H1 (cell line): ENCODE measurements at regions not wholly inside any gene's neighbourhood (a gene's known extent, or its start where the extent isn't known, plus 50 kb on each side); places are given as distances from the start of the nearest gene placed in this dataset.
A peak's percentile ranks its signal among the peaks of the same experiment; 100 is the strongest.

Source experiments
- CTCF ChIA-PET: fragments of 300-600 bp; sonication (Branson Sonifier 250); formaldehyde crosslinking; loops from one replicate; lab custom pipeline; 2021; ENCODE audit not compliant: partially characterized antibody; lab: Charles Lee
- POLR2A ChIA-PET: fragments of 300-600 bp; sonication (Branson Sonifier 250); formaldehyde crosslinking; loops from one replicate; lab custom pipeline; 2021; ENCODE audit warnings: inconsistent platforms; ENCODE audit not compliant: partially characterized antibody; lab: Charles Lee
- DNase-seq, 2 experiments: peaks; one replicate each; pipeline versions ENCODE4 v3.0.0 to v3.0.0-alpha.2; 2010 to 2022; ENCODE audit warnings: low spot score in 2 of 2, low read depth in 1 of 2, mixed read lengths in 1 of 2
- FAIRE-seq: peaks from 2 replicates; lab custom pipeline; 2011; peaks lifted over from hg19 to GRCh38; lab: Jason Lieb, UNC
- H2AFZ ChIP-seq: 2 replicates; pipeline ENCODE4 v1.8.1; 2012; ENCODE audit warnings: low read length, inconsistent platforms
- H2AK5ac ChIP-seq: 2 replicates; pipeline ENCODE4 v1.6.1; 2013; ENCODE audit warnings: low read depth, low read length
- H2BK120ac ChIP-seq: replicated peaks from 2 replicates; pipeline ENCODE3; 2013; ENCODE audit warnings: low read depth, low read length, inconsistent platforms
- H2BK12ac ChIP-seq: 2 replicates; pipeline ENCODE4 v1.6.1; 2013; ENCODE audit warnings: low read depth, low read length
- H2BK15ac ChIP-seq: 2 replicates; pipeline ENCODE4 v1.6.1; 2013; ENCODE audit warnings: low read length
- H2BK20ac ChIP-seq: 2 replicates; pipeline ENCODE4 v1.6.1; 2013; ENCODE audit warnings: low read length
- H2BK5ac ChIP-seq: 2 replicates; pipeline ENCODE4 v1.6.1; 2013; ENCODE audit warnings: low read depth, low read length
- H3K14ac ChIP-seq: 2 replicates; pipeline ENCODE4 v1.6.1; 2013; ENCODE audit warnings: inconsistent platforms; ENCODE audit not compliant: insufficient read length
- H3K18ac ChIP-seq: 2 replicates; pipeline ENCODE4 v1.6.1; 2013; ENCODE audit warnings: low read length; ENCODE audit errors: extremely low read depth
- H3K23ac ChIP-seq: 2 replicates; pipeline ENCODE4 v1.6.1; 2013; ENCODE audit warnings: inconsistent platforms; ENCODE audit not compliant: insufficient read length
- H3K23me2 ChIP-seq: 2 replicates; pipeline ENCODE4 v1.6.1; 2013; ENCODE audit warnings: low read depth, low read length
- H3K27ac ChIP-seq: 2 replicates; pipeline ENCODE4 v1.6.1; 2011; ENCODE audit warnings: low read depth, low read length, inconsistent platforms
- H3K27me3 ChIP-seq, 4 experiments: replicated peaks in 1 of 4; 1 replicate in 1 of 4; 2 replicates in 3 of 4; pipeline versions ENCODE4 v1.6.1 to v1.8.1; 2011 to 2013; ENCODE audit warnings: low read length in 3 of 4, mild to moderate bottlenecking in 3 of 4, inconsistent platforms in 2 of 4, mixed read lengths in 2 of 4, moderate library complexity in 1 of 4; ENCODE audit not compliant: control insufficient read depth in 3 of 4, insufficient read depth in 3 of 4; ENCODE audit errors: extremely low read depth in 1 of 4
- H3K36me3 ChIP-seq, 4 experiments: 2 replicates each; pipeline versions ENCODE4 v1.6.1 to v1.8.1; 2011 to 2013; ENCODE audit warnings: mild to moderate bottlenecking in 4 of 4, low read length in 3 of 4, moderate library complexity in 2 of 4, control low read depth in 1 of 4, inconsistent platforms in 1 of 4; ENCODE audit not compliant: insufficient read depth in 4 of 4, control insufficient read depth in 2 of 4
- H3K4ac ChIP-seq: replicated peaks from 2 replicates; pipeline ENCODE3; 2013; ENCODE audit warnings: low read length, low read depth, mixed read lengths, inconsistent platforms; ENCODE audit not compliant: insufficient read length
- H3K4me1 ChIP-seq, 4 experiments: replicated peaks in 1 of 4; 1 replicate in 1 of 4; 2 replicates in 3 of 4; pipeline versions ENCODE4 v1.6.1 to v1.8.1; 2011 to 2013; ENCODE audit warnings: low read length in 3 of 4, inconsistent platforms in 2 of 4, mixed read lengths in 1 of 4; ENCODE audit not compliant: insufficient read depth in 4 of 4, control insufficient read depth in 3 of 4
- H3K4me2 ChIP-seq, 2 experiments: 2 replicates each; pipeline versions ENCODE4 v1.6.1 to v1.8.1; 2011 to 2013; ENCODE audit warnings: low read depth in 2 of 2, low read length in 2 of 2, control low read depth in 1 of 2, inconsistent platforms in 1 of 2, mild to moderate bottlenecking in 1 of 2; ENCODE audit not compliant: insufficient read depth in 1 of 2
- H3K4me3 ChIP-seq, 4 experiments: fragments of 200-600, 300-600 bp in 1 of 4; sonication (generic), shearing (Covaris generic), sonication (Bioruptor Twin) in 1 of 4; 2 replicates each; pipeline versions ENCODE4 v1.5.1 to v1.8.1; 2011 to 2016; ENCODE audit warnings: low read length in 4 of 4, low read depth in 3 of 4, control low read depth in 2 of 4, inconsistent platforms in 2 of 4, mild to moderate bottlenecking in 2 of 4, mixed read lengths in 1 of 4, moderate library complexity in 1 of 4; ENCODE audit not compliant: insufficient read depth in 2 of 4; ENCODE audit errors: extremely low read depth in 1 of 4
- H3K56ac ChIP-seq: replicated peaks from 2 replicates; pipeline ENCODE3; 2013; ENCODE audit warnings: low read depth, mild to moderate bottlenecking, mixed read lengths, low read length, inconsistent platforms; ENCODE audit not compliant: insufficient read length
- H3K79me1 ChIP-seq: 2 replicates; pipeline ENCODE4 v1.6.1; 2013; ENCODE audit warnings: low read depth, low read length, control low read depth
- H3K79me2 ChIP-seq, 2 experiments: 2 replicates each; pipeline versions ENCODE4 v1.6.1 to v1.8.1; 2012 to 2013; ENCODE audit warnings: low read length in 2 of 2, mild to moderate bottlenecking in 2 of 2, inconsistent platforms in 1 of 2; ENCODE audit not compliant: insufficient read depth in 2 of 2, control insufficient read depth in 1 of 2
- H3K9ac ChIP-seq, 4 experiments: replicated peaks in 1 of 4; 1 replicate in 1 of 4; 2 replicates in 3 of 4; pipeline versions ENCODE4 v1.6.1 to v1.8.1; 2011 to 2013; ENCODE audit warnings: low read depth in 3 of 4, low read length in 3 of 4, control low read depth in 2 of 4, mild to moderate bottlenecking in 2 of 4, moderate library complexity in 2 of 4, inconsistent platforms in 1 of 4; ENCODE audit errors: extremely low read depth in 1 of 4
- H3K9me3 ChIP-seq, 2 experiments: 2 replicates each; pipeline versions ENCODE4 v1.6.1 to v1.8.1; 2012 to 2013; ENCODE audit warnings: mild to moderate bottlenecking in 2 of 2, moderate library complexity in 2 of 2, control low read depth in 1 of 2, inconsistent platforms in 1 of 2, low read depth in 1 of 2, low read length in 1 of 2, mixed read lengths in 1 of 2; ENCODE audit not compliant: insufficient read depth in 2 of 2
- H4K20me1 ChIP-seq, 2 experiments: replicated peaks in 1 of 2; 2 replicates each; pipeline versions ENCODE3 to v1.8.1; 2011 to 2013; ENCODE audit warnings: inconsistent platforms in 2 of 2, low read length in 2 of 2, mild to moderate bottlenecking in 1 of 2; ENCODE audit not compliant: insufficient read depth in 2 of 2, control insufficient read depth in 1 of 2
- H4K5ac ChIP-seq: 2 replicates; pipeline ENCODE4 v1.6.1; 2013; ENCODE audit warnings: low read length, low read depth, mixed read lengths, inconsistent platforms; ENCODE audit not compliant: insufficient read length
- H4K8ac ChIP-seq: 2 replicates; pipeline ENCODE4 v1.8.0; 2013; ENCODE audit warnings: mild to moderate bottlenecking, moderate library complexity, low read length, inconsistent platforms; ENCODE audit not compliant: insufficient read depth; ENCODE audit errors: extremely low read depth
- H4K91ac ChIP-seq: replicated peaks from 2 replicates; pipeline ENCODE3; 2013; ENCODE audit warnings: low read length, mixed read lengths, inconsistent platforms; ENCODE audit not compliant: insufficient read length
- EGR1 ChIP-seq: IDR thresholded peaks from 2 replicates; pipeline ENCODE4 v1.6.1; 2011; ENCODE audit warnings: low read depth, low read length, borderline replicate concordance
- GABPA ChIP-seq: IDR thresholded peaks from 2 replicates; pipeline ENCODE4 v1.6.1; 2011; ENCODE audit warnings: mild to moderate bottlenecking, low read length, moderate library complexity, borderline replicate concordance; ENCODE audit not compliant: insufficient read depth
- RAD21 ChIP-seq, 2 experiments: IDR thresholded peaks in 1 of 2; conservative IDR thresholded peaks in 1 of 2; 2 replicates each; pipeline ENCODE4 v1.6.1; 2011; ENCODE audit warnings: low read depth in 2 of 2, low read length in 2 of 2, improper control_type of control experiment in 1 of 2, inconsistent platforms in 1 of 2, mild to moderate bottlenecking in 1 of 2, moderate library complexity in 1 of 2
- RXRA ChIP-seq: IDR thresholded peaks from 2 replicates; pipeline ENCODE4 v1.6.1; 2011; ENCODE audit warnings: low read depth, mild to moderate bottlenecking, low read length, moderate library complexity; ENCODE audit not compliant: insufficient read depth
- SP1 ChIP-seq: IDR thresholded peaks from 2 replicates; pipeline ENCODE4 v1.6.1; 2011; ENCODE audit warnings: low read depth, low read length
- SP4 ChIP-seq: IDR thresholded peaks from 2 replicates; pipeline ENCODE4 v1.6.1; 2012; ENCODE audit warnings: low read length, inconsistent platforms
- SUZ12 ChIP-seq: fragments of 200-600 bp; sonication (generic); IDR thresholded peaks from 2 replicates; pipeline ENCODE4 v1.6.1; 2012; ENCODE audit warnings: mild to moderate bottlenecking, inconsistent platforms, low read length, moderate library complexity, mixed read lengths
- YY1 ChIP-seq: IDR thresholded peaks from 2 replicates; pipeline ENCODE4 v1.6.1; 2011; ENCODE audit warnings: low read depth, mild to moderate bottlenecking, low read length
- WGBS, 2 experiments: shearing (Covaris generic) in 1 of 2; methylation state at CpG; one replicate each; pipeline versions ENCODE4 v1.1.6 to v1.1.7; 2013 to 2015; ENCODE audit warnings: low lambda C conversion rate in 2 of 2, mixed read lengths in 2 of 2, inconsistent platforms in 1 of 2, low coverage in 1 of 2, missing lambda C conversion rate in 1 of 2; ENCODE audit not compliant: insufficient replicate concordance in 2 of 2, insufficient coverage in 1 of 2, insufficient read length in 1 of 2; ENCODE audit errors: extremely low coverage in 1 of 2, missing lambda C conversion rate in 1 of 2; 5-methylcytosine and 5-hydroxymethylcytosine counted together

- DNase-seq, result no peak
- no peak overlapping the region for H2BK120ac ChIP-seq
- H3K27me3 ChIP-seq, result no peaks in the 10 kb centered on the region
- H3K18ac ChIP-seq, result no peak overlapping the region
- H2BK12ac ChIP-seq, result no peak overlapping the region
- H3K23me2 ChIP-seq, result no peaks in the 10 kb centered on the region
- no peak overlapping the region for H4K91ac ChIP-seq
- H2AFZ ChIP-seq, result peak overlapping the region; percentile 34; the same call in 1 of the 2 replicates
- no peak overlapping the region for H4K8ac ChIP-seq
- H3K9me3 ChIP-seq, result no peaks in the 10 kb centered on the region
- H3K23ac ChIP-seq, result no peak overlapping the region
- H3K14ac ChIP-seq, result no peak overlapping the region
- no peaks in the 10 kb centered on the region; a peak in 1 of 8 replicates for H3K36me3 ChIP-seq
- no peak overlapping the region for H3K4ac ChIP-seq
- H2BK20ac ChIP-seq, result no peak overlapping the region
- H3K9ac ChIP-seq, result no peak overlapping the region
- ChIA-PET CTCF (no interaction called here), POLR2A (no interaction called here)
- TF ChIP-seq EGR1 (no peak), RXRA (no peak), SP1 (no peak), YY1 (no peak), GABPA (no peak), SP4 (no peak), SUZ12 (no peak), RAD21 (IDR thresholded peaks at IDR 0.05 in 1 of 2, conservative IDR thresholded peaks at IDR 0.05 in 1 of 2; ENCODE audit: low read depth in 2 of 2, low read length in 2 of 2) (no peak)
- H2BK15ac ChIP-seq, result no peak overlapping the region
- H3K79me2 ChIP-seq, result no peaks in the 10 kb centered on the region
- no peaks in the 10 kb centered on the region for H4K20me1 ChIP-seq
- H3K4me2 ChIP-seq, result no peak overlapping the region
- H2BK5ac ChIP-seq, result no peak overlapping the region
- no peak overlapping the region for H2AK5ac ChIP-seq
- 95% methylated on average over 5 of the region's 5 CpGs; no CpG with 5 or more reads in 1 of the 2 experiments for WGBS, 2 experiments
- H3K4me3 ChIP-seq, result no peak overlapping the region
- H3K4me1 ChIP-seq, result no peaks in the 10 kb centered on the region
- no peak overlapping the region for H4K5ac ChIP-seq
- no peak overlapping the region for H3K27ac ChIP-seq
- FAIRE-seq, result no peak
- no peak overlapping the region for H3K56ac ChIP-seq
- H3K79me1 ChIP-seq, result no peaks in the 10 kb centered on the region
Observed at GRCh38 chr7:82665966-82666507, 222.5 kb upstream of the CACNA2D1 start.
